Keratinocyte (primary cell): ENCODE measurements at regions not wholly inside any gene's neighbourhood (a gene's known extent, or its start where the extent isn't known, plus 50 kb on each side); places are given as distances from the start of the nearest gene placed in this dataset.

Experiments used
- DNase-seq: peaks from one replicate; pipeline ENCODE4 v3.0.0-alpha.2; 2011; ENCODE audit warnings: low read depth, missing footprints, low spot score
- FAIRE-seq: peaks from 2 replicates; lab custom pipeline; 2011; peaks lifted over from hg19 to GRCh38; lab: Jason Lieb, UNC
- H2AFZ ChIP-seq: 2 replicates; pipeline ENCODE4 v1.6.0; 2012; ENCODE audit warnings: low read length, control low read depth, inconsistent platforms; ENCODE audit not compliant: control insufficient read depth
- H3K27ac ChIP-seq: 2 replicates; pipeline ENCODE4 v1.5.1; 2011; ENCODE audit warnings: low read length; ENCODE audit not compliant: control insufficient read depth, insufficient read depth
- H3K27me3 ChIP-seq: 3 replicates; pipeline ENCODE4 v1.6.0; 2011; ENCODE audit warnings: low read length; ENCODE audit not compliant: control insufficient read depth, insufficient read depth; ENCODE audit errors: extremely low read depth
- H3K36me3 ChIP-seq, 2 experiments: 2 replicates in 1 of 2; 3 replicates in 1 of 2; pipeline ENCODE4 v1.5.1; 2011; ENCODE audit warnings: low read length in 2 of 2, mild to moderate bottlenecking in 1 of 2; ENCODE audit not compliant: control insufficient read depth in 2 of 2, insufficient read depth in 2 of 2; ENCODE audit errors: extremely low read depth in 1 of 2
- H3K4me1 ChIP-seq: 3 replicates; pipeline ENCODE4 v1.5.1; 2011; ENCODE audit warnings: low read length; ENCODE audit not compliant: control insufficient read depth, insufficient read depth; ENCODE audit errors: extremely low read depth
- H3K4me2 ChIP-seq: 3 replicates; pipeline ENCODE4 v1.6.0; 2011; ENCODE audit warnings: low read depth, low read length; ENCODE audit not compliant: control insufficient read depth, insufficient read depth; ENCODE audit errors: extremely low read depth
- H3K4me3 ChIP-seq, 3 experiments: fragments of 200-600 bp in 1 of 3; sonication (generic) in 1 of 3; 2 replicates in 2 of 3; 3 replicates in 1 of 3; pipeline ENCODE4 v1.5.1; 2011 to 2016; ENCODE audit warnings: low read length in 3 of 3, mild to moderate bottlenecking in 3 of 3, control low read depth in 2 of 3, inconsistent platforms in 1 of 3, low read depth in 1 of 3, mixed read lengths in 1 of 3, mixed run types in 1 of 3, moderate library complexity in 1 of 3; ENCODE audit not compliant: control insufficient read depth in 2 of 3, insufficient read depth in 2 of 3; ENCODE audit errors: extremely low read depth in 1 of 3
- H3K79me2 ChIP-seq: 2 replicates; pipeline ENCODE4 v1.6.0; 2012; ENCODE audit warnings: low read length; ENCODE audit not compliant: control insufficient read depth, insufficient read depth
- H3K9ac ChIP-seq: 3 replicates; pipeline ENCODE4 v1.6.0; 2011; ENCODE audit warnings: low read length; ENCODE audit not compliant: control insufficient read depth, insufficient read depth; ENCODE audit errors: extremely low read depth
- H3K9me1 ChIP-seq: 3 replicates; pipeline ENCODE4 v1.6.0; 2011; ENCODE audit warnings: low read length; ENCODE audit not compliant: control insufficient read depth, insufficient read depth; ENCODE audit errors: extremely low read depth
- H3K9me3 ChIP-seq: 2 replicates; pipeline ENCODE4 v1.5.1; 2012; ENCODE audit warnings: low read depth, low read length; ENCODE audit not compliant: control insufficient read depth
- H4K20me1 ChIP-seq: 3 replicates; pipeline ENCODE4 v1.6.0; 2011; ENCODE audit warnings: low read length; ENCODE audit not compliant: control insufficient read depth, insufficient read depth; ENCODE audit errors: extremely low read depth
- EZH2 ChIP-seq: IDR thresholded peaks from one replicate; pipeline ENCODE4 v1.6.1; 2012; ENCODE audit warnings: inconsistent platforms, mild to moderate bottlenecking, low read length, moderate library complexity
- dilution Hi-C: fragments of 300-500 bp; cut with MboI; formaldehyde crosslinking; loops from one replicate; pipeline ENCODE4 v1.7.0; 2020; ENCODE audit warnings: low sequenced_read_pairs; ENCODE audit not compliant: extremely low pct_ligation_motif_present
- TF ChIP-seq, protein P1 (sequence below), 3 experiments: IDR thresholded peaks in 1 of 3; conservative IDR thresholded peaks in 1 of 3; optimal IDR thresholded peaks in 1 of 3; 2 replicates in 2 of 3; 3 replicates in 1 of 3; pipeline versions ENCODE3 to v1.5.1; 2011; ENCODE audit warnings: low read length in 3 of 3, mild to moderate bottlenecking in 3 of 3, moderate library complexity in 2 of 3, control low read depth in 1 of 3, inconsistent platforms in 1 of 3; ENCODE audit not compliant: insufficient read depth in 2 of 3; ENCODE audit errors: extremely low read depth in 1 of 3

DNA sequence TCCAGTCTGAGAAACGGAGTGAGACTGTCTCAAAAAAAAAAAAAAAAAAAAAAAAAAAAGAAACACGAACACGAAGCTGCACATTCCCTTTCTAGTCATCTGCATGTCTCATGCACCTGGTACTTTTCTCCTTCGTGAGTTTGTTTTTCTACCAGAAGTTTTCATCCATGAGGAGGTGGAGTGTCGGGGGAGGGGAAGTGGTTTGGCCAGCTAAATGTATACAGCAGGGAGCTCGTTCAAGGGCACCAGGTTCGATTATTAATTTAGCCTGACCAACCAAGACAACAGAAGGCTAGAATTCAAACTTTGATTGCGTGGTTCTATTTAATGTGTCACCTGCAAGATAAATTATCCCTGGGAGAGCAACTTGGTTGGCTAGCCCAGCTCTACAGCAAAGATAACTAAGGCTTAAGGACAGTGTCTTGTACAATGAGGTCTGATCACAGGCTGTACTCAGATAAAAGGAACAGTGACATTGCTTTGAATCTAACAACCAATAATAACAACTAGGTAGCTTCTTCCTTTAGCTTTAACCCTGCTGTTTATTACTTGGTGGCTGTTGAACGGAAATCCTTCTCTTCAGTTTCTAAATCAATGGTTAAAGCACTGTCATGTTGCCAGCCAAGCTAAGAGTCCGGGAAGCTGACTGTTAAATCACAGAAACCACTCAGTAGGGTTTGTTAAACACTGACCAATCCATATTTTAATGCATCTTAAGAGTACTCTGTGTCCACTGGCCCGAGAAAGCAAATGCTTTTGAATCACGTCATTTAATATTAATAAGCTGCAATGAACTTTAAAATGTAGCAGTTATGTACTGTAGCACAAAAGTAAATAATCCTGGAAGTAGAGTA, 98.4 kb upstream of the STARD13 start:
- no peak overlapping the region for H2AFZ ChIP-seq

DNA sequence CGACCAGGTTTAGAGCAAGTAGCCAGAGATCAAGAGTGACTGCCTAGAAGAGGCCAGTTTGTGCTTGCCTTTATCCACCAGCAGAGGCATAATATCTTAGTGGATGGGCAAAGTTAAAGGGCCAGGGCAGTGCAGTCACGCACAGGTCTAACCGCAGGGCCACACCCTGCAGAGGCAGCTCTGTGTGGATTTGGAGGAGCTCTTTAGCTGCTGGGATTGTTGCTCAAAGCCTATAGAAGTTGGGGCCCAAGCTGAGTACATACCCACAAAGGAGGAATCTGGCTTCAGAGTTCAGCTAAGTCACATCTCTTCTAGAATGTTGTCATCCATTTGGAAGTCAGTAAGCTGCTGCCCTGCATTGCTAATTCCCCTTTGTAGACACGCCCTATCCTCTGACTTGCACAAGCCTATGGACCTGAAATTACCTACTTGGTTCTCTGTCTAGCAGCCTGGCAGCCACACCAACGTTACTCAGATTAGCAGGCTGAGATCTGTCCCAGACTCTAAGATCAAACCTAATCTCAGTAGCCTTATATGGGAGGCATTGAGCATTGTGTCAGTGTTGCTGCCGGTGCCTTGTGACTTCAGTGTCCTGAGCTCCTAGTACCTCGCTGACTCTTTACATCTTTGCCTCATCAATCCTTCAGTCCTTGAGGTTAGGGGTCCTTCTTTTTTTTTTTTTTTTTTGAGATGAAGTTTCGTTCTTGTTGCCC, 102.9 kb upstream of the STARD13 start:
- peak overlapping the region; percentile 0 for H2AFZ ChIP-seq
- TF ChIP-seq EZH2, result no peak
- TF ChIP-seq, protein P1, sequence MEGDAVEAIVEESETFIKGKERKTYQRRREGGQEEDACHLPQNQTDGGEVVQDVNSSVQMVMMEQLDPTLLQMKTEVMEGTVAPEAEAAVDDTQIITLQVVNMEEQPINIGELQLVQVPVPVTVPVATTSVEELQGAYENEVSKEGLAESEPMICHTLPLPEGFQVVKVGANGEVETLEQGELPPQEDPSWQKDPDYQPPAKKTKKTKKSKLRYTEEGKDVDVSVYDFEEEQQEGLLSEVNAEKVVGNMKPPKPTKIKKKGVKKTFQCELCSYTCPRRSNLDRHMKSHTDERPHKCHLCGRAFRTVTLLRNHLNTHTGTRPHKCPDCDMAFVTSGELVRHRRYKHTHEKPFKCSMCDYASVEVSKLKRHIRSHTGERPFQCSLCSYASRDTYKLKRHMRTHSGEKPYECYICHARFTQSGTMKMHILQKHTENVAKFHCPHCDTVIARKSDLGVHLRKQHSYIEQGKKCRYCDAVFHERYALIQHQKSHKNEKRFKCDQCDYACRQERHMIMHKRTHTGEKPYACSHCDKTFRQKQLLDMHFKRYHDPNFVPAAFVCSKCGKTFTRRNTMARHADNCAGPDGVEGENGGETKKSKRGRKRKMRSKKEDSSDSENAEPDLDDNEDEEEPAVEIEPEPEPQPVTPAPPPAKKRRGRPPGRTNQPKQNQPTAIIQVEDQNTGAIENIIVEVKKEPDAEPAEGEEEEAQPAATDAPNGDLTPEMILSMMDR (optimal IDR thresholded peaks at IDR 0.05 in 1 of 3, IDR thresholded peaks at IDR 0.05 in 1 of 3, conservative IDR thresholded peaks at IDR 0.05 in 1 of 3; ENCODE audit: extremely low read depth in 1 of 3, insufficient read depth in 2 of 3, low read length in 3 of 3), result peak; percentile 50 to 68 (median 68)
- dilution Hi-C loops, result no loop called here
- no peak overlapping the region for H3K4me3 ChIP-seq
- FAIRE-seq (peak; percentile 88), DNase-seq (peak; percentile 30)
- peak overlapping the region; percentile 37 for H3K27ac ChIP-seq
- H3K4me2 ChIP-seq, result peak overlapping the region; percentile 10
- H3K79me2 ChIP-seq, result no peaks in the 10 kb centered on the region
- H4K20me1 ChIP-seq, result no peaks in the 10 kb centered on the region
- no peaks in the 10 kb centered on the region for H3K9me1 ChIP-seq
- no peaks in the 10 kb centered on the region for H3K27me3 ChIP-seq
- H3K4me1 ChIP-seq, result peaks cover 11% of the 10 kb centered on the region
- no peaks in the 10 kb centered on the region for H3K36me3 ChIP-seq
- H3K9me3 ChIP-seq, result no peaks in the 10 kb centered on the region
- H3K9ac ChIP-seq, result peak overlapping the region; percentile 3

More for the DNA sequence above, 98.4 kb upstream of the STARD13 start:
- Histone ChIP-seq H3K9me3 (no peaks in the 10 kb centered on the region), H4K20me1 (no peaks in the 10 kb centered on the region), H3K9me1 (no peaks in the 10 kb centered on the region), H3K27ac (no peak overlapping the region), H3K4me1 (peaks cover 16% of the 10 kb centered on the region), H3K27me3 (no peaks in the 10 kb centered on the region), H3K4me2 (no peak overlapping the region), H3K9ac (no peak overlapping the region), H3K4me3 (no peak overlapping the region), H3K79me2 (no peaks in the 10 kb centered on the region), H3K36me3 (no peaks in the 10 kb centered on the region)
- DNase-seq (no peak), FAIRE-seq (no peak)
- dilution Hi-C loops, result no loop called here
- TF ChIP-seq, protein P1 (optimal IDR thresholded peaks at IDR 0.05 in 1 of 3, IDR thresholded peaks at IDR 0.05 in 1 of 3, conservative IDR thresholded peaks at IDR 0.05 in 1 of 3; ENCODE audit: extremely low read depth in 1 of 3, insufficient read depth in 2 of 3, low read length in 3 of 3), result no peak
- no peak for TF ChIP-seq EZH2
